ENCODE measurements at regions not wholly inside any gene's neighbourhood (a gene's known extent, or its start where the extent isn't known, plus 50 kb on each side); places are given as distances from the start of the nearest gene placed in this dataset.

- H3K18ac ChIP-seq (ENCODE audit: low read depth in 1 of 2, low read length in 2 of 2) = no peak overlapping the region
- no peak overlapping the region for H2BK120ac ChIP-seq (ENCODE audit: low read depth, low read length)
- no peak overlapping the region for H3K9ac ChIP-seq (ENCODE audit: low read length)
- no peak overlapping the region for H3K27ac ChIP-seq (ENCODE audit: low read length, poor library complexity, severe bottlenecking)
- H3K4me3 ChIP-seq (ENCODE audit: insufficient read depth in 1 of 2, low read depth in 1 of 2, low read length in 2 of 2) = no peak overlapping the region
- H2BK15ac ChIP-seq (ENCODE audit: low read depth, poor library complexity, severe bottlenecking) = no peak overlapping the region
- no peak overlapping the region for H3K4me2 ChIP-seq (ENCODE audit: low read length, poor library complexity, severe bottlenecking)
- H3K36me3 ChIP-seq (ENCODE audit: control insufficient read depth in 1 of 2, insufficient read depth in 2 of 2, low read depth in 1 of 2, low read length in 2 of 2) = no peaks in the 10 kb centered on the region
- no peak overlapping the region for H2AFZ ChIP-seq (ENCODE audit: low read depth, low read length)
- no peak overlapping the region for H3K14ac ChIP-seq (ENCODE audit: low read length in 2 of 2)
- H2BK5ac ChIP-seq (ENCODE audit: low read depth, low read length, poor library complexity, severe bottlenecking) = no peak overlapping the region
- H3K79me1 ChIP-seq (replicated peaks; ENCODE audit: low read length, poor library complexity, severe bottlenecking) = no peaks in the 10 kb centered on the region
- H3K4ac ChIP-seq (ENCODE audit: low read depth in 1 of 2, low read length in 2 of 2) = no peak overlapping the region
- H2BK12ac ChIP-seq (ENCODE audit: low read length in 2 of 2) = no peak overlapping the region
- H3K27me3 ChIP-seq (ENCODE audit: control insufficient read depth in 1 of 2, insufficient read depth in 1 of 2, low read length in 2 of 2) = peaks cover 0 to 14% of the 10 kb centered on the region in 2 experiments
- no peak overlapping the region for H3K23ac ChIP-seq (ENCODE audit: low read length in 2 of 2)
- H4K91ac ChIP-seq (ENCODE audit: low read length) = no peak overlapping the region
- no peak for DNase-seq
- no peak overlapping the region for H2AK5ac ChIP-seq (ENCODE audit: low read length, severe bottlenecking)
- H3K9me3 ChIP-seq (ENCODE audit: control insufficient read depth, low read length) = no peaks in the 10 kb centered on the region
- 91% methylated on average over 8 of the region's 8 CpGs for WGBS
- no peak overlapping the region for H4K8ac ChIP-seq (ENCODE audit: low read length)
- peaks cover 1% of the 10 kb centered on the region for H3K4me1 ChIP-seq (ENCODE audit: control insufficient read depth, insufficient read depth, low read depth, low read length)
Observed at GRCh38 chr9:85427772-85428171, 314.0 kb downstream of the AGTPBP1 start.

DNA sequence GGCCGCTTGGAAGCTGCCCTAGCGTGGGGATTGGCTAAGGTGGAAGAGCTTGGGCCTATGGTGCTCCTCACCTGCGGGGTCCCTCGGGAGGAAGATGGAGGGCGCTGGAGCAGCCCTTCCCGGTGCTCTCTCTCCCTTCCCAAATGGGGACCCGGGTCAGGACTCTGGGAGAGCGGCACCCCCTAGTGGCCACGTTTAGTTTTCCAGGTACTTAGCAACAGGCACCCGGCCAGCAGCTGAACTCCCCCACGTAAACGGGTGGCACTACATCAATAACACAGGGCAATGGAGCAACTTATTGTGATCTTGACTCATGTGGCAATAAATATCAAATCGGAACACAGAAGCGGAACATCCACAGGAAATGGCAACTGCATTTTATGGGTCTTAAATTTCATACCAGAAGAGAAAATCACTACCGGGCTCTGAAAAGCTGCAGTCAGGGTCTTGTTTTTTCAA is 316.6 kb downstream of the AGTPBP1 start:
- Histone ChIP-seq H3K14ac (ENCODE audit: low read length in 2 of 2) (no peak overlapping the region), H3K4ac (ENCODE audit: low read depth in 1 of 2, low read length in 2 of 2) (no peak overlapping the region), H3K79me1 (replicated peaks; ENCODE audit: low read length, poor library complexity, severe bottlenecking) (no peaks in the 10 kb centered on the region), H2BK5ac (ENCODE audit: low read depth, low read length, poor library complexity, severe bottlenecking) (no peak overlapping the region), H3K36me3 (ENCODE audit: control insufficient read depth in 1 of 2, insufficient read depth in 2 of 2, low read depth in 1 of 2, low read length in 2 of 2) (no peaks in the 10 kb centered on the region), H2BK15ac (ENCODE audit: low read depth, poor library complexity, severe bottlenecking) (no peak overlapping the region), H2BK120ac (ENCODE audit: low read depth, low read length) (no peak overlapping the region), H3K23ac (ENCODE audit: low read length in 2 of 2) (no peak overlapping the region), H3K27ac (ENCODE audit: low read length, poor library complexity, severe bottlenecking) (no peak overlapping the region), H2AK5ac (ENCODE audit: low read length, severe bottlenecking) (no peak overlapping the region), H4K91ac (ENCODE audit: low read length) (no peak overlapping the region), H3K27me3 (ENCODE audit: control insufficient read depth in 1 of 2, insufficient read depth in 1 of 2, low read length in 2 of 2) (peaks cover 0 to 14% of the 10 kb centered on the region in 2 experiments), H3K18ac (ENCODE audit: low read depth in 1 of 2, low read length in 2 of 2) (no peak overlapping the region), H3K9ac (ENCODE audit: low read length) (peak overlapping the region; percentile 15), H3K4me1 (ENCODE audit: control insufficient read depth, insufficient read depth, low read depth, low read length) (peaks cover 3% of the 10 kb centered on the region), H3K4me3 (ENCODE audit: insufficient read depth in 1 of 2, low read depth in 1 of 2, low read length in 2 of 2) (peak overlapping the region in 1 of 2 experiments; percentile 31), H4K8ac (ENCODE audit: low read length) (peak overlapping the region; percentile 41), H3K9me3 (ENCODE audit: control insufficient read depth, low read length) (no peaks in the 10 kb centered on the region), H3K4me2 (ENCODE audit: low read length, poor library complexity, severe bottlenecking) (no peak overlapping the region), H2BK12ac (ENCODE audit: low read length in 2 of 2) (no peak overlapping the region), H2AFZ (ENCODE audit: low read depth, low read length) (no peak overlapping the region)
- 14% methylated on average over 15 of the region's 15 CpGs for WGBS
- DNase-seq = peak; percentile 56

- no peak overlapping the region for H2AFZ ChIP-seq (ENCODE audit: low read depth, low read length)
- H3K18ac ChIP-seq (ENCODE audit: low read depth in 1 of 2, low read length in 2 of 2) = no peak overlapping the region
- H4K91ac ChIP-seq (ENCODE audit: low read length) = no peak overlapping the region
- H3K4me2 ChIP-seq (ENCODE audit: low read length, poor library complexity, severe bottlenecking) = no peak overlapping the region
- H3K36me3 ChIP-seq (ENCODE audit: control insufficient read depth in 1 of 2, insufficient read depth in 2 of 2, low read depth in 1 of 2, low read length in 2 of 2) = no peaks in the 10 kb centered on the region
- H3K27ac ChIP-seq (ENCODE audit: low read length, poor library complexity, severe bottlenecking) = no peak overlapping the region
- H3K9ac ChIP-seq (ENCODE audit: low read length) = no peak overlapping the region
- H4K8ac ChIP-seq (ENCODE audit: low read length) = no peak overlapping the region
- no peak overlapping the region for H2BK15ac ChIP-seq (ENCODE audit: low read depth, poor library complexity, severe bottlenecking)
- DNase-seq = no peak
- no peak overlapping the region for H3K23ac ChIP-seq (ENCODE audit: low read length in 2 of 2)
- H2BK120ac ChIP-seq (ENCODE audit: low read depth, low read length) = no peak overlapping the region
- no peak overlapping the region for H2AK5ac ChIP-seq (ENCODE audit: low read length, severe bottlenecking)
- no peaks in the 10 kb centered on the region for H3K79me1 ChIP-seq (replicated peaks; ENCODE audit: low read length, poor library complexity, severe bottlenecking)
- H3K9me3 ChIP-seq (ENCODE audit: control insufficient read depth, low read length) = no peaks in the 10 kb centered on the region
- no peak overlapping the region for H3K4me3 ChIP-seq (ENCODE audit: insufficient read depth in 1 of 2, low read depth in 1 of 2, low read length in 2 of 2)
- peaks cover 3% of the 10 kb centered on the region for H3K4me1 ChIP-seq (ENCODE audit: control insufficient read depth, insufficient read depth, low read depth, low read length)
- peaks cover 0 to 3% of the 10 kb centered on the region in 2 experiments for H3K27me3 ChIP-seq (ENCODE audit: control insufficient read depth in 1 of 2, insufficient read depth in 1 of 2, low read length in 2 of 2)
- WGBS = 77% methylated on average over 1 of the region's 1 CpG
- no peak overlapping the region for H3K14ac ChIP-seq (ENCODE audit: low read length in 2 of 2)
- H2BK12ac ChIP-seq (ENCODE audit: low read length in 2 of 2) = no peak overlapping the region
- H2BK5ac ChIP-seq (ENCODE audit: low read depth, low read length, poor library complexity, severe bottlenecking) = no peak overlapping the region
- H3K4ac ChIP-seq (ENCODE audit: low read depth in 1 of 2, low read length in 2 of 2) = no peak overlapping the region
Observed at GRCh38 chr9:85423422-85423821, 318.3 kb downstream of the AGTPBP1 start.

- 91% methylated on average over 5 of the region's 5 CpGs for WGBS
- H3K4me3 ChIP-seq (ENCODE audit: insufficient read depth in 1 of 2, low read depth in 1 of 2, low read length in 2 of 2) = no peak overlapping the region
Observed at GRCh38 chr9:85421641-85422040, 320.1 kb downstream of the AGTPBP1 start.

More at GRCh38 chr9:85421641-85422040, 320.1 kb downstream of the AGTPBP1 start:
- H2BK120ac ChIP-seq (ENCODE audit: low read depth, low read length) = no peak overlapping the region
- H2AK5ac ChIP-seq (ENCODE audit: low read length, severe bottlenecking) = no peak overlapping the region
- peak overlapping the region; percentile 34 for H3K27ac ChIP-seq (ENCODE audit: low read length, poor library complexity, severe bottlenecking)
- no peak overlapping the region for H3K23ac ChIP-seq (ENCODE audit: low read length in 2 of 2)
- H3K18ac ChIP-seq (ENCODE audit: low read depth in 1 of 2, low read length in 2 of 2) = no peak overlapping the region
- H3K36me3 ChIP-seq (ENCODE audit: control insufficient read depth in 1 of 2, insufficient read depth in 2 of 2, low read depth in 1 of 2, low read length in 2 of 2) = no peaks in the 10 kb centered on the region
- no peaks in the 10 kb centered on the region for H3K9me3 ChIP-seq (ENCODE audit: control insufficient read depth, low read length)
- no peak overlapping the region for H4K8ac ChIP-seq (ENCODE audit: low read length)
- H3K9ac ChIP-seq (ENCODE audit: low read length) = no peak overlapping the region
- no peak overlapping the region for H3K4ac ChIP-seq (ENCODE audit: low read depth in 1 of 2, low read length in 2 of 2)
- H2BK5ac ChIP-seq (ENCODE audit: low read depth, low read length, poor library complexity, severe bottlenecking) = no peak overlapping the region
- no peak overlapping the region for H2BK15ac ChIP-seq (ENCODE audit: low read depth, poor library complexity, severe bottlenecking)
- H3K79me1 ChIP-seq (replicated peaks; ENCODE audit: low read length, poor library complexity, severe bottlenecking) = no peaks in the 10 kb centered on the region
- H3K4me2 ChIP-seq (ENCODE audit: low read length, poor library complexity, severe bottlenecking) = no peak overlapping the region
- H3K27me3 ChIP-seq (ENCODE audit: control insufficient read depth in 1 of 2, insufficient read depth in 1 of 2, low read length in 2 of 2) = no peaks in the 10 kb centered on the region
- no peak overlapping the region for H3K14ac ChIP-seq (ENCODE audit: low read length in 2 of 2)
- peaks cover 3% of the 10 kb centered on the region for H3K4me1 ChIP-seq (ENCODE audit: control insufficient read depth, insufficient read depth, low read depth, low read length)
- peak; percentile 26 for DNase-seq
- H4K91ac ChIP-seq (ENCODE audit: low read length) = no peak overlapping the region
- no peak overlapping the region for H2AFZ ChIP-seq (ENCODE audit: low read depth, low read length)
- H2BK12ac ChIP-seq (ENCODE audit: low read length in 2 of 2) = no peak overlapping the region
